K562 (cell line): ENCODE measurements at regions not wholly inside any gene's neighbourhood (a gene's known extent, or its start where the extent isn't known, plus 50 kb on each side); places are given as distances from the start of the nearest gene placed in this dataset.

ENCODE experiments used
- ATAC-seq: fragments of 200-7000 bp; cut with Tn5 transposase; 3 replicates; pipeline ENCODE4 v1.9.1; 2020; ENCODE audit warnings: moderate library complexity
- BruUV-seq: library from RNA; stranded (reverse); fragments of 400-500 nt; replicated peaks from 2 replicates; lab custom pipeline; 2021; lab: Mats Ljungman, UMichigan
- CTCF ChIA-PET: fragments of 300-600 bp; formaldehyde crosslinking; extraction: SDS; loops from one replicate; lab custom pipeline; 2021; ENCODE audit warnings: low intra/inter-chr PET ratio; lab: Yijun Ruan, JAX
- POLR2A ChIA-PET: fragments of 300-600, 350-650 bp; sonication (Branson Sonifier 250); formaldehyde crosslinking; extraction: SDS; loops from one replicate; lab custom pipeline; 2021; ENCODE audit warnings: antibody characterized with exemption, inconsistent platforms; lab: Yijun Ruan, JAX
- DNase-seq, 4 experiments: peaks; one replicate each; pipeline versions ENCODE4 v3.0.0 to v3.0.0-alpha.2; 2011 to 2018; ENCODE audit warnings: low spot score in 3 of 4, mixed read lengths in 3 of 4; ENCODE audit errors: extremely low read depth in 1 of 4
- FAIRE-seq: peaks from 2 replicates; lab custom pipeline; 2011; peaks lifted over from hg19 to GRCh38; lab: Jason Lieb, UNC
- H2AFZ ChIP-seq: 2 replicates; pipeline ENCODE4 v1.6.0; 2011; ENCODE audit warnings: low read depth, low read length, control low read depth, inconsistent platforms
- H3K27ac ChIP-seq: fragments of 200-600 bp; 3 replicates; pipeline ENCODE4 v1.8.0; 2011; ENCODE audit warnings: low read depth, mild to moderate bottlenecking, control low read depth, inconsistent platforms, low read length, moderate library complexity, mixed read lengths; ENCODE audit errors: extremely low read depth
- H3K27me3 ChIP-seq, 2 experiments: fragments of 300-600 bp in 1 of 2; 2 replicates in 1 of 2; 3 replicates in 1 of 2; pipeline versions ENCODE4 v1.6.0 to v1.8.0; 2011; ENCODE audit warnings: inconsistent platforms in 2 of 2, low read length in 2 of 2, mild to moderate bottlenecking in 1 of 2, mixed read lengths in 1 of 2, moderate library complexity in 1 of 2; ENCODE audit not compliant: control insufficient read depth in 2 of 2, insufficient read depth in 2 of 2
- H3K36me3 ChIP-seq: fragments of 300-600 bp; 3 replicates; pipeline ENCODE4 v1.8.0; 2011; ENCODE audit warnings: mild to moderate bottlenecking, low read length, inconsistent platforms; ENCODE audit not compliant: control insufficient read depth, insufficient read depth
- H3K4me1 ChIP-seq, 2 experiments: fragments of 200-600 bp in 1 of 2; replicated peaks in 1 of 2; 2 replicates in 1 of 2; 3 replicates in 1 of 2; pipeline versions ENCODE4 v1.5.1 to v1.8.0; 2011; ENCODE audit warnings: inconsistent platforms in 2 of 2, low read length in 2 of 2, mild to moderate bottlenecking in 1 of 2, mixed read lengths in 1 of 2, moderate library complexity in 1 of 2; ENCODE audit not compliant: control insufficient read depth in 2 of 2, insufficient read depth in 2 of 2
- H3K4me2 ChIP-seq: 2 replicates; pipeline ENCODE4 v1.6.1; 2011; ENCODE audit warnings: low read length, control low read depth, inconsistent platforms, mixed read lengths; ENCODE audit not compliant: insufficient read depth
- H3K4me3 ChIP-seq: fragments of 200-600 bp; sonication (generic), shearing (Covaris generic); 2 replicates; pipeline ENCODE4 v1.5.1; 2016; ENCODE audit warnings: control low read depth, inconsistent platforms
- H3K79me2 ChIP-seq: fragments of 200-600 bp; 3 replicates; pipeline ENCODE4 v1.8.0; 2011; ENCODE audit warnings: low read length, inconsistent platforms; ENCODE audit not compliant: control insufficient read depth, insufficient read depth
- H3K9ac ChIP-seq, 2 experiments: 2 replicates each; pipeline versions ENCODE4 v1.6.0 to v1.6.1; 2011; ENCODE audit warnings: low read depth in 2 of 2, low read length in 2 of 2, control low read depth in 1 of 2, inconsistent platforms in 1 of 2, mild to moderate bottlenecking in 1 of 2, mixed read lengths in 1 of 2; ENCODE audit not compliant: insufficient read depth in 1 of 2
- H3K9me1 ChIP-seq: one replicate; pipeline ENCODE4 v1.6.0; 2011; ENCODE audit warnings: inconsistent platforms, mild to moderate bottlenecking, low read length, moderate library complexity; ENCODE audit not compliant: control insufficient read depth, insufficient read depth
- H3K9me3 ChIP-seq: replicated peaks from 2 replicates; pipeline ENCODE4 v1.5.1; 2011; ENCODE audit warnings: low read depth, low read length, inconsistent platforms; ENCODE audit not compliant: control insufficient read depth, insufficient read depth
- H4K20me1 ChIP-seq: replicated peaks from 2 replicates; pipeline ENCODE4 v1.6.1; 2011; ENCODE audit warnings: low read length, inconsistent platforms, mixed read lengths; ENCODE audit not compliant: control insufficient read depth, insufficient read depth
- CHD4 ChIP-seq: fragments of 200-600 bp; sonication (generic); IDR thresholded peaks from 3 replicates; pipeline ENCODE4 v1.6.1; 2012; ENCODE audit warnings: low read depth, mild to moderate bottlenecking, mixed read lengths, low read length, inconsistent platforms; ENCODE audit not compliant: insufficient read depth, insufficient replicate concordance, poor library complexity, severe bottlenecking
- KLF10 ChIP-seq: fragments of 250-450 bp; sonication (Bioruptor Pico); IDR thresholded peaks from 2 replicates; pipeline ENCODE4 v1.6.1; 2021; ENCODE audit warnings: matching md5 sums
- LCOR ChIP-seq: sonication (generic); formaldehyde crosslinking; IDR thresholded peaks from 2 replicates; pipeline ENCODE4 v1.8.0; 2022; ENCODE audit warnings: mild to moderate bottlenecking, missing genetic modification reagents
- MAFF ChIP-seq: IDR thresholded peaks from 2 replicates; pipeline ENCODE4 v1.6.1; 2012; ENCODE audit warnings: low read length, improper control_type of control experiment
- NCOR1 ChIP-seq: fragments of 450-650 bp; IDR thresholded peaks from 2 replicates; pipeline ENCODE4 v1.6.1; 2016; ENCODE audit warnings: mild to moderate bottlenecking, moderate library complexity
- NR4A1 ChIP-seq, 2 experiments: fragments of 250-450 bp in 1 of 2; fragments of 450-650 bp in 1 of 2; sonication (Bioruptor Pico) in 1 of 2; IDR thresholded peaks; 2 replicates each; pipeline versions ENCODE4 v1.4.0 to v1.6.1; 2016 to 2020; ENCODE audit warnings: mild to moderate bottlenecking in 2 of 2, missing compliant biosample characterization in 1 of 2, missing genetic modification characterization in 1 of 2, moderate library complexity in 1 of 2
- PATZ1 ChIP-seq: fragments of 250-450 bp; sonication (Bioruptor Pico); IDR thresholded peaks from 2 replicates; pipeline ENCODE4 v1.5.0; 2020; ENCODE audit warnings: mild to moderate bottlenecking, borderline replicate concordance
- ZFP30 ChIP-seq: fragments of 250-450 bp; sonication (Bioruptor Pico); IDR thresholded peaks from 2 replicates; pipeline ENCODE4 v1.8.0; 2022; ENCODE audit warnings: moderate library complexity, mild to moderate bottlenecking, inconsistent platforms, borderline replicate concordance
- ZNF224 ChIP-seq: sonication (generic); formaldehyde crosslinking; IDR thresholded peaks from 2 replicates; pipeline ENCODE4 v1.8.0; 2022; ENCODE audit warnings: mild to moderate bottlenecking, missing genetic modification reagents
- ZNF830 ChIP-seq: fragments of 250-450 bp; sonication (Bioruptor Pico); IDR thresholded peaks from 2 replicates; pipeline ENCODE4 v1.5.0; 2021; ENCODE audit warnings: mild to moderate bottlenecking
- WGBS: fragments of 100-300 bp; shearing (Covaris generic); methylation state at CpG from one replicate; pipeline ENCODE4 v1.1.6; 2016; ENCODE audit warnings: low coverage, mixed read lengths; ENCODE audit not compliant: insufficient coverage; ENCODE audit errors: missing lambda C conversion rate; 5-methylcytosine and 5-hydroxymethylcytosine counted together
- in situ Hi-C: fragments of 300-500 bp; cut with MboI; formaldehyde crosslinking; loops from 4 replicates; pipeline ENCODE4 v1.15.0; 2018; ENCODE audit warnings: inconsistent platforms, mixed read lengths
- intact Hi-C: fragments of 100-400 bp; cut with micrococcal nuclease; formaldehyde crosslinking; loops from 2 replicates; pipeline ENCODE4 v1.14.2; 2022
- TF ChIP-seq, protein P1 (sequence below): fragments of 450-650 bp; IDR thresholded peaks from 2 replicates; pipeline ENCODE4 v1.6.1; 2016; ENCODE audit warnings: low read depth
- TF ChIP-seq, protein P2 (sequence below): fragments of 450-650 bp; conservative IDR thresholded peaks from 2 replicates; pipeline ENCODE4 v1.6.1; 2016; ENCODE audit warnings: missing genetic modification characterization, low read depth, mild to moderate bottlenecking, control low read depth, missing compliant biosample characterization

DNA sequence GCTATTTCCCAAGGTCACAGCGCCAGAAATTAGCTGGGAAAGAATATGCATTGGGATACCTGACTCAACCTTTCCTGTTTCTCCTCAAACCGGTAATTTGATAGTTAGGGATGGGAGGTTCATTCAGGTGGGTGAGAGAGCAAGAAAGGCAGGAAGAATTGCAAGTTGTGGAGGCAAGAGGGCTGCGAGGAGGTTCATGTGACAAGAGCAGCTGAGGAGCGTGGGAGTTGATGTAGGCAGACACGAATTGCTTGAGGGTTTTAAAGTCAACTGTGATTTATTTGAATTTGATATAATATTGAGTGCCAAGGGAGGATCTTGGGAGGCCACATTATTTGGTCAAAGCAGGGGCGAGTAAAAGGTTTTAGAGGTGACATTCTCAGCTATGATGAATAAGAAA is 329.0 kb downstream of the STIM2 start:
- CTCF ChIA-PET, result no interaction called here
- no peaks in the 10 kb centered on the region for H3K9me1 ChIP-seq
- H3K4me3 ChIP-seq, result no peak overlapping the region
- H3K4me2 ChIP-seq, result no peak overlapping the region
- no peak for FAIRE-seq
- H2AFZ ChIP-seq, result no peak overlapping the region
- POLR2A ChIA-PET, result no interaction called here
- no peaks in the 10 kb centered on the region for H4K20me1 ChIP-seq
- 0% methylated on average over 6 of the region's 6 CpGs for WGBS
- no peaks in the 10 kb centered on the region for H3K9me3 ChIP-seq
- no peak overlapping the region for H3K27ac ChIP-seq
- no peak overlapping the region for H3K9ac ChIP-seq
- no peak for DNase-seq
- no TSS peak for BruUV-seq
- no peaks in the 10 kb centered on the region for H3K79me2 ChIP-seq
- ATAC-seq, result no peak
- H3K27me3 ChIP-seq, result no peaks in the 10 kb centered on the region
- in situ Hi-C loops, result no loop called here
- no peaks in the 10 kb centered on the region for H3K36me3 ChIP-seq
- intact Hi-C loops, result no loop called here
- H3K4me1 ChIP-seq, result no peaks in the 10 kb centered on the region
- no peak for TF ChIP-seq NR4A1 (CRISPR knock-in tag; IDR thresholded peaks at IDR 0.05)
- no peak for TF ChIP-seq NR4A1 (tag; IDR thresholded peaks at IDR 0.05)
- TF ChIP-seq MAFF, result no peak
- TF ChIP-seq LCOR, result no peak
- no peak for TF ChIP-seq KLF10
- TF ChIP-seq ZNF830 (CRISPR knock-in tag), result no peak
- TF ChIP-seq ZFP30 (CRISPR knock-in tag), result no peak
- TF ChIP-seq, protein P1, sequence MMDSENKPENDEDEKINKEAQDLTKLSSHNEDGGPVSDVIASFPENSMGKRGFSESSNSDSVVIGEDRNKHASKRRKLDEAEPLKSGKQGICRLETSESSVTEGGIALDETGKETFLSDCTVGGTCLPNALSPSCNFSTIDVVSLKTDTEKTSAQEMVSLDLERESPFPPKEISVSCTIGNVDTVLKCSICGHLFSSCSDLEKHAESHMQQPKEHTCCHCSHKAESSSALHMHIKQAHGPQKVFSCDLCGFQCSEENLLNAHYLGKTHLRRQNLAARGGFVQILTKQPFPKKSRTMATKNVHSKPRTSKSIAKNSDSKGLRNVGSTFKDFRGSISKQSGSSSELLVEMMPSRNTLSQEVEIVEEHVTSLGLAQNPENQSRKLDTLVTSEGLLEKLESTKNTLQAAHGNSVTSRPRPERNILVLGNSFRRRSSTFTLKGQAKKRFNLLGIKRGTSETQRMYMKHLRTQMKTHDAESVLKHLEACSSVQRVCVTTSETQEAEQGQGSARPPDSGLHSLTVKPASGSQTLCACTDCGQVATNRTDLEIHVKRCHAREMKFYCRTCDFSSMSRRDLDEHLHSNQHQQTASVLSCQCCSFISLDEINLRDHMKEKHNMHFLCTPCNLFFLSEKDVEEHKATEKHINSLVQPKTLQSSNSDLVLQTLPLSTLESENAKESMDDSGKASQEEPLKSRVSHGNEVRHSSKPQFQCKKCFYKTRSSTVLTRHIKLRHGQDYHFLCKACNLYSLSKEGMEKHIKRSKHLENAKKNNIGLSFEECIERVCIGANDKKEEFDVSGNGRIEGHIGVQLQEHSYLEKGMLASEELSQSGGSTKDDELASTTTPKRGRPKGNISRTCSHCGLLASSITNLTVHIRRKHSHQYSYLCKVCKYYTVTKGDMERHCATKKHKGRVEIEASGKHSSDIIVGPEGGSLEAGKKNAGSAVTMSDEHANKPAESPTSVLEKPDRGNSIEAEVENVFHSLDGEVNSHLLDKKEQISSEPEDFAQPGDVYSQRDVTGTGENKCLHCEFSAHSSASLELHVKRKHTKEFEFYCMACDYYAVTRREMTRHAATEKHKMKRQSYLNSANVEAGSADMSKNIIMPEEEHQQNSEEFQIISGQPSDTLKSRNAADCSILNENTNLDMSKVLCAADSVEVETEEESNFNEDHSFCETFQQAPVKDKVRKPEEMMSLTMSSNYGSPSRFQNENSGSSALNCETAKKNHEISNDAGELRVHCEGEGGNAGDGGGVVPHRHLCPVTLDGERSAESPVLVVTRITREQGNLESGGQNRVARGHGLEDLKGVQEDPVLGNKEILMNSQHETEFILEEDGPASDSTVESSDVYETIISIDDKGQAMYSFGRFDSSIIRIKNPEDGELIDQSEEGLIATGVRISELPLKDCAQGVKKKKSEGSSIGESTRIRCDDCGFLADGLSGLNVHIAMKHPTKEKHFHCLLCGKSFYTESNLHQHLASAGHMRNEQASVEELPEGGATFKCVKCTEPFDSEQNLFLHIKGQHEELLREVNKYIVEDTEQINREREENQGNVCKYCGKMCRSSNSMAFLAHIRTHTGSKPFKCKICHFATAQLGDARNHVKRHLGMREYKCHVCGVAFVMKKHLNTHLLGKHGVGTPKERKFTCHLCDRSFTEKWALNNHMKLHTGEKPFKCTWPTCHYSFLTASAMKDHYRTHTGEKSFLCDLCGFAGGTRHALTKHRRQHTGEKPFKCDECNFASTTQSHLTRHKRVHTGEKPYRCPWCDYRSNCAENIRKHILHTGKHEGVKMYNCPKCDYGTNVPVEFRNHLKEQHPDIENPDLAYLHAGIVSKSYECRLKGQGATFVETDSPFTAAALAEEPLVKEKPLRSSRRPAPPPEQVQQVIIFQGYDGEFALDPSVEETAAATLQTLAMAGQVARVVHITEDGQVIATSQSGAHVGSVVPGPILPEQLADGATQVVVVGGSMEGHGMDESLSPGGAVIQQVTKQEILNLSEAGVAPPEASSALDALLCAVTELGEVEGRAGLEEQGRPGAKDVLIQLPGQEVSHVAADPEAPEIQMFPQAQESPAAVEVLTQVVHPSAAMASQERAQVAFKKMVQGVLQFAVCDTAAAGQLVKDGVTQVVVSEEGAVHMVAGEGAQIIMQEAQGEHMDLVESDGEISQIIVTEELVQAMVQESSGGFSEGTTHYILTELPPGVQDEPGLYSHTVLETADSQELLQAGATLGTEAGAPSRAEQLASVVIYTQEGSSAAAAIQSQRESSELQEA, result no peak
- no peak for TF ChIP-seq CHD4
- TF ChIP-seq ZNF224 (CRISPR knock-in tag), result no peak
- no peak for TF ChIP-seq NCOR1
- TF ChIP-seq, protein P2, sequence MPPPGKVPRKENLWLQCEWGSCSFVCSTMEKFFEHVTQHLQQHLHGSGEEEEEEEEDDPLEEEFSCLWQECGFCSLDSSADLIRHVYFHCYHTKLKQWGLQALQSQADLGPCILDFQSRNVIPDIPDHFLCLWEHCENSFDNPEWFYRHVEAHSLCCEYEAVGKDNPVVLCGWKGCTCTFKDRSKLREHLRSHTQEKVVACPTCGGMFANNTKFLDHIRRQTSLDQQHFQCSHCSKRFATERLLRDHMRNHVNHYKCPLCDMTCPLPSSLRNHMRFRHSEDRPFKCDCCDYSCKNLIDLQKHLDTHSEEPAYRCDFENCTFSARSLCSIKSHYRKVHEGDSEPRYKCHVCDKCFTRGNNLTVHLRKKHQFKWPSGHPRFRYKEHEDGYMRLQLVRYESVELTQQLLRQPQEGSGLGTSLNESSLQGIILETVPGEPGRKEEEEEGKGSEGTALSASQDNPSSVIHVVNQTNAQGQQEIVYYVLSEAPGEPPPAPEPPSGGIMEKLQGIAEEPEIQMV (tag), result no peak
- TF ChIP-seq PATZ1 (CRISPR knock-in tag), result no peak
